GM12878 (cell line): ENCODE measurements at regions not wholly inside any gene's neighbourhood (a gene's known extent, or its start where the extent isn't known, plus 50 kb on each side); places are given as distances from the start of the nearest gene placed in this dataset.

Source experiments
- ATAC-seq: fragments of 200-7000 bp; cut with Tn5 transposase; 3 replicates; pipeline ENCODE4 v1.9.1; 2020; ENCODE audit warnings: mild to moderate bottlenecking, moderate library complexity
- BruUV-seq: library from RNA; stranded (reverse); fragments of 400-500 nt; replicated peaks from 2 replicates; lab custom pipeline; 2021; lab: Mats Ljungman, UMichigan
- CTCF ChIA-PET: fragments of 300-600 bp; sonication (Branson Sonifier 250); formaldehyde crosslinking; extraction: SDS; loops from one replicate; lab custom pipeline; 2021; ENCODE audit warnings: inconsistent platforms; lab: Yijun Ruan, JAX
- POLR2A ChIA-PET: fragments of 350-600 bp; formaldehyde crosslinking; extraction: SDS; loops from one replicate; lab custom pipeline; 2021; ENCODE audit warnings: inconsistent platforms; lab: Charles Lee
- RAD21 ChIA-PET: fragments of 300-600 bp; sonication (Branson Sonifier 250); formaldehyde crosslinking; loops from one replicate; lab custom pipeline; 2023; ENCODE audit warnings: antibody characterized with exemption; ENCODE audit not compliant: unreplicated experiment; lab: Charles Lee
- SMC1A ChIA-PET: fragments of 300-600 bp; sonication (Branson Sonifier 250); formaldehyde crosslinking; loops from one replicate; lab custom pipeline; 2023; ENCODE audit not compliant: unreplicated experiment, uncharacterized antibody; lab: Charles Lee
- DNase-seq: peaks from one replicate; pipeline ENCODE4 v3.0.0-alpha.2; 2011; ENCODE audit warnings: low read depth, low spot score
- FAIRE-seq: peaks from 3 replicates; lab custom pipeline; 2011; peaks lifted over from hg19 to GRCh38; lab: Jason Lieb, UNC
- H2AFZ ChIP-seq: 2 replicates; pipeline ENCODE4 v1.6.0; 2011; ENCODE audit warnings: low read depth, low read length, control low read depth; ENCODE audit not compliant: control insufficient read depth
- H3K27ac ChIP-seq: 2 replicates; pipeline ENCODE4 v1.5.1; 2011; ENCODE audit warnings: control low read depth; ENCODE audit not compliant: control insufficient read depth, insufficient read depth
- H3K27me3 ChIP-seq, 2 experiments: replicated peaks in 1 of 2; 2 replicates each; pipeline versions ENCODE4 v1.6.0 to v1.6.1; 2011; ENCODE audit warnings: low read length in 1 of 2; ENCODE audit not compliant: control insufficient read depth in 2 of 2, insufficient read depth in 2 of 2
- H3K36me3 ChIP-seq, 2 experiments: 2 replicates each; pipeline ENCODE4 v1.5.1; 2011; ENCODE audit warnings: low read length in 1 of 2; ENCODE audit not compliant: control insufficient read depth in 2 of 2, insufficient read depth in 2 of 2
- H3K4me1 ChIP-seq: 2 replicates; pipeline ENCODE4 v1.6.1; 2011; ENCODE audit warnings: mild to moderate bottlenecking, low read length, moderate library complexity, mixed read lengths; ENCODE audit not compliant: control insufficient read depth, insufficient read depth
- H3K4me2 ChIP-seq: 2 replicates; pipeline ENCODE4 v1.6.0; 2011; ENCODE audit warnings: control low read depth; ENCODE audit not compliant: control insufficient read depth, insufficient read depth
- H3K4me3 ChIP-seq: fragments of 200-600 bp; sonication (generic); 2 replicates; pipeline ENCODE4 v1.5.1; 2016
- H3K79me2 ChIP-seq: 2 replicates; pipeline ENCODE4 v1.6.0; 2011; ENCODE audit warnings: low read length; ENCODE audit not compliant: control insufficient read depth, insufficient read depth
- H3K9ac ChIP-seq: 2 replicates; pipeline ENCODE4 v1.8.0; 2011; ENCODE audit warnings: low read length, control low read depth, mixed read lengths; ENCODE audit not compliant: control insufficient read depth, insufficient read depth
- H3K9me3 ChIP-seq: replicated peaks from 3 replicates; pipeline ENCODE4 v1.5.1; 2011; ENCODE audit warnings: mild to moderate bottlenecking, low read length; ENCODE audit not compliant: control insufficient read depth, insufficient read depth
- H4K20me1 ChIP-seq: 2 replicates; pipeline ENCODE4 v1.6.0; 2011; ENCODE audit not compliant: control insufficient read depth, insufficient read depth
- ATF2 ChIP-seq: IDR thresholded peaks from 2 replicates; pipeline ENCODE4 v1.6.1; 2012; ENCODE audit warnings: low read length, inconsistent platforms
- CBX5 ChIP-seq: sonication (generic); IDR thresholded peaks from 2 replicates; pipeline ENCODE4 v1.6.1; 2016; ENCODE audit warnings: low read depth, moderate library complexity, mild to moderate bottlenecking, inconsistent platforms
- CHD1 ChIP-seq: IDR thresholded peaks from 2 replicates; pipeline ENCODE4 v1.6.1; 2012; ENCODE audit warnings: low read depth, low read length, improper control_type of control experiment
- CHD4 ChIP-seq: fragments of 200-600 bp; sonication (generic); IDR thresholded peaks from 2 replicates; pipeline ENCODE4 v1.6.1; 2016; ENCODE audit warnings: mild to moderate bottlenecking
- EP300 ChIP-seq, 2 experiments: fragments of 150-350 bp in 1 of 2; IDR thresholded peaks; 2 replicates each; pipeline ENCODE4 v1.6.1; 2011 to 2012; ENCODE audit warnings: low read depth in 2 of 2, low read length in 2 of 2, borderline replicate concordance in 1 of 2, improper control_type of control experiment in 1 of 2, inconsistent platforms in 1 of 2; ENCODE audit not compliant: control insufficient read depth in 1 of 2
- ETV6 ChIP-seq, 2 experiments: fragments of 450-650 bp in 1 of 2; IDR thresholded peaks in 1 of 2; conservative IDR thresholded peaks in 1 of 2; 2 replicates each; pipeline ENCODE4 v1.6.1; 2014; ENCODE audit warnings: antibody characterized with exemption in 1 of 2, borderline replicate concordance in 1 of 2, low read depth in 1 of 2, mild to moderate bottlenecking in 1 of 2, moderate library complexity in 1 of 2
- HDAC2 ChIP-seq: fragments of 200-600 bp; sonication (generic); IDR thresholded peaks from 2 replicates; pipeline ENCODE4 v1.6.1; 2017
- IKZF1 ChIP-seq: fragments of 450-650 bp; conservative IDR thresholded peaks from 2 replicates; pipeline ENCODE4 v1.6.1; 2017; ENCODE audit warnings: antibody characterized with exemption, mild to moderate bottlenecking
- IRF4 ChIP-seq: IDR thresholded peaks from 2 replicates; pipeline ENCODE4 v1.6.1; 2011; ENCODE audit warnings: low read depth, low read length
- LARP7 ChIP-seq: fragments of 450-650 bp; IDR thresholded peaks from 2 replicates; pipeline ENCODE4 v1.6.1; 2017; ENCODE audit warnings: mild to moderate bottlenecking
- NBN ChIP-seq: fragments of 450-650 bp; IDR thresholded peaks from 2 replicates; pipeline ENCODE4 v1.6.1; 2016
- SREBF2 ChIP-seq: IDR thresholded peaks from 2 replicates; pipeline ENCODE4 v1.6.1; 2012; ENCODE audit warnings: mild to moderate bottlenecking, low read length
- YY1 ChIP-seq: IDR thresholded peaks from 2 replicates; pipeline ENCODE4 v1.6.1; 2011; ENCODE audit warnings: low read depth, mild to moderate bottlenecking, low read length
- ZNF274 ChIP-seq: IDR thresholded peaks from one replicate; pipeline ENCODE4 v1.8.0; 2011; ENCODE audit not compliant: insufficient read length, insufficient read depth
- WGBS: methylation state at CpG from one replicate; pipeline ENCODE4 v1.1.6; 2016; ENCODE audit warnings: low lambda C conversion rate; ENCODE audit not compliant: insufficient replicate concordance, insufficient coverage; ENCODE audit errors: missing lambda C conversion rate; 5-methylcytosine and 5-hydroxymethylcytosine counted together
- in situ Hi-C: fragments of 300-500 bp; cut with MboI; formaldehyde crosslinking; loops from 9 replicates; pipeline ENCODE4 v1.14.3; 2018; ENCODE audit warnings: mixed read lengths
- intact Hi-C: fragments of 100-400 bp; cut with micrococcal nuclease; formaldehyde crosslinking; loops from one replicate; pipeline ENCODE4 v1.14.2; 2022; ENCODE audit not compliant: unreplicated experiment
- TF ChIP-seq, protein P1 (sequence below): IDR thresholded peaks from 2 replicates; pipeline ENCODE4 v1.6.1; 2011; ENCODE audit warnings: low read depth, mild to moderate bottlenecking, low read length, moderate library complexity, borderline replicate concordance; ENCODE audit errors: extremely low read depth
- TF ChIP-seq, protein P2 (sequence below): IDR thresholded peaks from 2 replicates; pipeline ENCODE4 v1.6.1; 2011; ENCODE audit warnings: low read depth, low read length, improper control_type of control experiment, borderline replicate concordance

- TF ChIP-seq CBX5: no peak
- TF ChIP-seq SREBF2: no peak
Observed at GRCh38 chr16:88276591-88276990, 106.2 kb upstream of the ZNF469 start (continued).

GRCh38 chr16:88279998-88280397 lies 102.8 kb upstream of the ZNF469 start:
- Histone ChIP-seq H3K36me3 (no peaks in the 10 kb centered on the region), H4K20me1 (no peaks in the 10 kb centered on the region), H3K27ac (no peak overlapping the region), H3K9ac (no peak overlapping the region), H3K27me3 (no peaks in the 10 kb centered on the region), H3K9me3 (peaks cover 7% of the 10 kb centered on the region; the same call in 2 of the 3 replicates), H2AFZ (no peak overlapping the region), H3K79me2 (no peaks in the 10 kb centered on the region), H3K4me3 (no peak overlapping the region), H3K4me2 (no peak overlapping the region), H3K4me1 (no peaks in the 10 kb centered on the region)
- CTCF ChIA-PET: no interaction called here
- in situ Hi-C loops: no loop called here
- TF ChIP-seq IRF4 (no peak), ETV6 (conservative IDR thresholded peaks at IDR 0.05 in 1 of 2, IDR thresholded peaks at IDR 0.05 in 1 of 2; ENCODE audit: borderline replicate concordance in 1 of 2, low read depth in 1 of 2) (no peak), EP300 (IDR thresholded peaks at IDR 0.05; ENCODE audit: borderline replicate concordance in 1 of 2, control insufficient read depth in 1 of 2, low read depth in 2 of 2, low read length in 2 of 2) (no peak), YY1 (no peak), CHD4 (no peak), IKZF1 (no peak), ATF2 (no peak), NBN (no peak), CHD1 (no peak), HDAC2 (no peak), ZNF274 (no peak), LARP7 (no peak)
- TF ChIP-seq, protein P1, sequence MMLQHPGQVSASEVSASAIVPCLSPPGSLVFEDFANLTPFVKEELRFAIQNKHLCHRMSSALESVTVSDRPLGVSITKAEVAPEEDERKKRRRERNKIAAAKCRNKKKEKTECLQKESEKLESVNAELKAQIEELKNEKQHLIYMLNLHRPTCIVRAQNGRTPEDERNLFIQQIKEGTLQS: no peak
- TF ChIP-seq, protein P2, sequence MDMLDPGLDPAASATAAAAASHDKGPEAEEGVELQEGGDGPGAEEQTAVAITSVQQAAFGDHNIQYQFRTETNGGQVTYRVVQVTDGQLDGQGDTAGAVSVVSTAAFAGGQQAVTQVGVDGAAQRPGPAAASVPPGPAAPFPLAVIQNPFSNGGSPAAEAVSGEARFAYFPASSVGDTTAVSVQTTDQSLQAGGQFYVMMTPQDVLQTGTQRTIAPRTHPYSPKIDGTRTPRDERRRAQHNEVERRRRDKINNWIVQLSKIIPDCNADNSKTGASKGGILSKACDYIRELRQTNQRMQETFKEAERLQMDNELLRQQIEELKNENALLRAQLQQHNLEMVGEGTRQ: no peak
- RAD21 ChIA-PET: no interaction called here
- DNase-seq (no peak), ATAC-seq (no peak), FAIRE-seq (no peak)
- WGBS: 90% methylated on average over 18 of the region's 18 CpGs
- intact Hi-C loops: no loop called here
- SMC1A ChIA-PET: no interaction called here
- BruUV-seq: no TSS peak
- POLR2A ChIA-PET: no interaction called here
